Urothelium cell line (cell line): ENCODE measurements at regions not wholly inside any gene's neighbourhood (a gene's known extent, or its start where the extent isn't known, plus 50 kb on each side); places are given as distances from the start of the nearest gene placed in this dataset.

Experiments
- DNase-seq: peaks from one replicate; pipeline ENCODE4 v3.0.0; 2011; ENCODE audit warnings: low spot score, mixed read lengths
- FAIRE-seq: peaks from 2 replicates; lab custom pipeline; 2011; peaks lifted over from hg19 to GRCh38; lab: Jason Lieb, UNC

GRCh38 chrX:139297638-139298037 lies 232.9 kb upstream of the F9 start:
- DNase-seq (no peak), FAIRE-seq (no peak)

GRCh38 chrX:139293991-139294390 lies 236.5 kb upstream of the F9 start:
- FAIRE-seq (no peak), DNase-seq (no peak)

GRCh38 chrX:139290310-139290709 lies 240.2 kb upstream of the F9 start:
- no peak for FAIRE-seq
- DNase-seq = no peak

- FAIRE-seq = no peak
- no peak for DNase-seq
Measured at GRCh38 chrX:139287155-139287924, 243.2 kb upstream of the F9 start.

- FAIRE-seq (no peak), DNase-seq (no peak)
Measured at GRCh38 chrX:139286342-139286741, 244.2 kb upstream of the F9 start.

GRCh38 chrX:139267851-139268250 lies 262.7 kb upstream of the F9 start:
- no peak for FAIRE-seq
- no peak for DNase-seq

- no peak for FAIRE-seq
Measured at GRCh38 chrX:139246295-139246694, 284.2 kb upstream of the F9 start.

GRCh38 chrX:139237141-139237540 lies 293.4 kb upstream of the F9 start:
- FAIRE-seq = no peak
- DNase-seq = no peak

More at GRCh38 chrX:139246295-139246694, 284.2 kb upstream of the F9 start:
- no peak for DNase-seq

- FAIRE-seq (no peak), DNase-seq (no peak)
Measured at GRCh38 chrX:139234898-139235297, 295.6 kb upstream of the F9 start.

- FAIRE-seq (no peak), DNase-seq (no peak)
Measured at GRCh38 chrX:139224953-139225665, 305.4 kb upstream of the F9 start.

GRCh38 chrX:139222511-139223200 lies 307.9 kb upstream of the F9 start:
- FAIRE-seq (no peak), DNase-seq (no peak)

GRCh38 chrX:139213241-139213709 lies 317.3 kb upstream of the F9 start:
- FAIRE-seq = no peak
- no peak for DNase-seq

GRCh38 chrX:139211568-139212182 lies 318.9 kb upstream of the F9 start:
- FAIRE-seq = no peak

GRCh38 chrX:139209342-139209741 lies 321.2 kb upstream of the F9 start:
- no peak for FAIRE-seq
- no peak for DNase-seq

More at GRCh38 chrX:139211568-139212182, 318.9 kb upstream of the F9 start:
- DNase-seq = no peak

GRCh38 chrX:139207655-139208054 lies 322.9 kb upstream of the F9 start:
- FAIRE-seq (no peak), DNase-seq (no peak)

GRCh38 chrX:139206914-139207313 lies 323.6 kb upstream of the F9 start:
- no peak for FAIRE-seq
- DNase-seq = no peak

- FAIRE-seq (no peak), DNase-seq (peak; percentile 37)
Measured at GRCh38 chrX:139204898-139205667, 325.5 kb upstream of the F9 start.

GRCh38 chrX:139204571-139204897 lies 326.0 kb upstream of the F9 start:
- FAIRE-seq (no peak), DNase-seq (no peak)

- no peak for FAIRE-seq
- no peak for DNase-seq
Measured at GRCh38 chrX:139203651-139204570, 326.6 kb upstream of the F9 start.
